Activated T-cell treated with anti-CD3 and anti-CD28 coated beads for 4 hours (primary cell): ENCODE measurements at regions not wholly inside any gene's neighbourhood (a gene's known extent, or its start where the extent isn't known, plus 50 kb on each side); places are given as distances from the start of the nearest gene placed in this dataset.

Source experiments
- DNase-seq: peaks from one replicate; pipeline ENCODE4 v3.0.0-alpha.2; 2020

- DNase-seq: no peak
Observed at GRCh38 chr2:9758741-9759140, 84.5 kb upstream of the TAF1B start.

DNA sequence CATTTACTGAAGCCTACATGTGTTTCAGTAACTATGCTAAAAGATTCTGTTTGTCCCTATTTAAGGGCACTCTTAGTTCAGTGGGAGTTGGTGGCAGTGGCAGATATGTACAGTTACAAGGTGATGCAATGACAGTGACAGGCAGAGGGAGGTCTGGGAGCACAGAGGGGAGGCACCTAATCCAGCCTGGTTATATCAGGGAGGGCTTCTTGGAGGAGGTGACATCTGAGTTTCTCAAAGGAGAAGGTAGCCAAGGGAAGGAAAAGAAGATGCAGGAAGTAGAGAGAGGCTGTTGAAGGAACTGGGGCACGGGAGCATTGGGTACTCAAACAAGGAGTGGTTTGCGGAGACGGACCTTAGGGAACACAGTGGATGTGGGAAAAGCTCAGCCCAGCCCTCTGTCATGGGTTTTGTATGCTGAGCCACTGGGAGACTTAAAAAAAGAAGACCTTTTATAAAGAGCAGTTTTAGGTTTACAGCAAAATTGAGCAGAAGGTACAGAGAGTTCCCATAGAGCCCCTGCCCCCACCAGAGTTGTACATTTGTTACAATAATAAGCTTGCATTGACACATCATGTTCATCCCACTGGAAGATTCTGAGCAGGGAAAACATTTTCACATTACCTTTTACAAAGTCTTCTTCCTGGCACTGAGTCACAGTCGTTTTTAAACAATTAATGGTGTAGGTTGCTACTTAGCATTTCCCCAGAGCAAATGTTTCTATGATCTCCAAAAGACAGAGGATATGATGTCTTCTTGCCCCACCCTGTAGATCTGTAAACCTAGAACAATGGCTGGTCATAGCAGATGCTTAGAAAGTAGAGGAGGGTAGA, 83.0 kb upstream of the TAF1B start:
- DNase-seq: no peak

DNA sequence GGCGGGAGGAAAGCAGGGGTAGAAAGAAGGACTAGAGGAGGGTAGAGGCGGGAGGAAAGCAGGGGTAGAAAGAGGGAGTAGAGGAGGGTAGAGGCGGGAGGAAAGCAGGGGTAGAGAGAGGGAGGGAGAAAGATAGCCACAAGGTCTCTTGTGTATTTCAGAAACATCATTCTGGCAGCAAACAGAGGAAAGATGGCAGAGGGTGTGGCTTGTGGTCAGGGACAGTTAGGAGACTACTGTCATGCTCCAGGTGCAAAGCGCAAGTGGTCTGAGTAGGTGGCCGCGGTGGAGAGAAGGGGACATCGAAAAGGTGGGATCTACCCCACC, 82.4 kb upstream of the TAF1B start:
- no peak for DNase-seq

DNA sequence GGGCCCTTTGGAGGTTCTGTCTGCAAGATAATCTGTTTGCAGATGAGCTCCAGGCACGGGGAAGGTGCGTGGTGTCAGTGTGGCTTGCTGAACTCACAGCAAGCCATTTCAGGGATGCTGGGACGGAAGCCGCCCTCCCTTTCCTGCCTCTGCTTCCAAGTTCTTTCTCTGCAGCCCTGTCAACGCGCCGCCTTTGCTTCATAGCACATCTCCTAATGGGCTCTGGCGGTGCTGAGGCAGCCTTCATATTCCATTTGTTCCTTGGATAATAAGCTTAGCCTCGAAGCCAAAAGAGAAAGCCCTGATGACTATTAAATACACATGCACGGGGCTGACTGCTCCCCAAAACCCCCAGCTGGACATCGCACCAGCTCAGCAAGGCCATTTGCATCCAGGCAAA, 81.7 kb upstream of the TAF1B start:
- no peak for DNase-seq

DNA sequence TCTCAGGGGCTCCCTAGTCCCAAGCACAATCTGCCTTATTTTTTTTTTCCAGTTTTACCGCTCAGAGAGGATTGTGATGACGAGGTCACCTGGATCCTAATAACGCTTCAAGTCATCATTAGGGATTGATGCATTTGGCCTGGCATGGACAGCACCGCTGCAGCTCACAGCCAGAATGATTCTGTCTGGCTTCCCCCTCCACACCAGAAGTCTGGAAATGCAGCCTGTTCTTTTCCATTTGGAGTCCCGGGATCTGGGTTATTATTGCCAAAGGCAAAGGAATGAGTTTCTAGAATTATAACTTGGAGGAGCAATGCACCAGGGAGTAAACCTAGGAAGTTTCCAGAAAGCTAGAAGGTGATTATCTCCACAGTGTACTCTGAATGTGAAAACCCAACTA, 81.1 kb upstream of the TAF1B start:
- no peak for DNase-seq

DNA sequence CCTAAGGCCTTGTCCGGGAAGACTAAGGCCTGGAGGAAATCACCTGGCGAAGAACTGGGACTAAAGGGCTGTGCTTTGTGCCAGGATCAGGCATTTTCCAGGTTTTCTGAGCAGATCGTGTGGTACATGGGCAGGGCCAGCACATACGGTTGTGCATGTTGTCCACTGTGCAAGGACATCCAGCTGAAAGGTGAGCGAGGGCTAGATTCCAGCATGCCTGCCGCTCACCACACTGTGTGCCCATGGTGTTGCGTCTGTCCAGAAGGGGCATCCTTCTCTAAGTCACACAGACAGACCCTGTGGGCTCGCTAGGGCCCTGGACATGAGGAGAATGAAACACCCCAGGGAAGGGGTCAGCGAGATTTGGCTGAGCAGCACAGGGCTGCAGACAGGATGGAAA, 80.3 kb upstream of the TAF1B start:
- no peak for DNase-seq

DNA sequence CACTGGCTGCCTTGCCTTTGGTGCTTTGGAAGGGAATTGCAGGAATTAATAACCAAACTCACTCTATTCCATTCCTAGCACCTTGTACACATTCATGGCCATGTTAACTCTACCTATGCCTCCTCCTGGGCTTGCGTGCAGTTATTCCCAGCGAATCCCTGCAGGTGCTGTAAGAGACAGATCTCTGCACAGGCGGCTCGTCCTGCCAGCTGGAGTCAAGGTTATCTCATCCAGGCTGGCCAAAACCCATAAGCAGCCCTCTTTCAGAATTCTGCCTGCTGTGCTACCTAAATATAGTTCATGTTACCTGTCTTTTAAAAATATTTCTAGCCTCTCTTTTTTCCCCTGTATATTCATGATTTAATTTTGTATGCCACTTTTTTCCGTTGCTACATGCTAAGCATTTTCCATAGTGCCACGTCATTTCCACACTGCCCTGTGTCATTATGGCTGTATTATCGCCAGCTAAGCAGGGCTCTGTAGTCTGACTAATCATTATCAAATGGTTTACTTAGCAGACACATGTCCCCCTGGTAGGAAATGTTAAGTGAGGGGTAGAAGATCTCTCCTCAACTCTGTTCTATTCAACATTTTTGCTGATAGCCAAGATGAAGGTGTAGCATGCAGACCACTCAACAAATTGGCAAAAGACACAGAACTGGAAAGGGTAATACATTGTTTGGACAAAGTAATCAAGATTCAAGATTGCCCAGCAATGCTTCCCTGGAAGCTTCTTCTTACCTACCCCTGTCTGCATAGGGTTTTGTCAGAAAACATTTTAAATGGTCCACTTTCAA, 79.7 kb upstream of the TAF1B start:
- DNase-seq: no peak

DNA sequence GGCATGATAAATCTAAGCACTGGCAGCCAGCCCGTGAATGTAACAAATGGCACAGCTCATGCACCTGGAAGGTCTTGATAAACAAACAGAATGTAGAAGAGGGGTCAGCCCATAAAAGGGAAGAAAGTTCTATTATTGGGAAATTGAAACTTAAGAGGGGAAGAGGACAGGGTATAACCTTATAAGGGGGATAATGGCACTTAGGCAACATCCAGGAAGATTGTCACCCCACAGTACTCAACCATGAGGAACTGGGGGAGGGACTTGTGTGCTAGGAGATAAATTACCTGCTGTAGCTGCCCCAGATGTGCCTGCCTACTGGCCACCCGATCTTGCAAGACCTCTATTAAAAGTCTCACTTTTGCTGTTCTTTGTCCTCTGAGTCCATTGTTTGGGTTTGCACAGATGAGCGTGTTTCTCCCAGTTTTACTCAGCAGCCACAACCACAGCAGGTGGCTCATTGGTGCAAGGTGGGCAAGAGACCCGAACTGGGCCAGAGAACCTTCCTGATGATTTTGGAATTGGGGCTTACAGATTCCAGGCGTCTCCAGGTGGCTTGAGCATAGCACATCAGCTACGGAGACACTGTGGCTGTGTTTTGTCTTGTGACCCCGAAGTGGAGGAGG, 79.0 kb upstream of the TAF1B start:
- DNase-seq: no peak

- no peak for DNase-seq
Observed at GRCh38 chr2:9765611-9766531, 77.4 kb upstream of the TAF1B start.

- DNase-seq: no peak
Observed at GRCh38 chr2:9767656-9768281, 75.5 kb upstream of the TAF1B start.

DNA sequence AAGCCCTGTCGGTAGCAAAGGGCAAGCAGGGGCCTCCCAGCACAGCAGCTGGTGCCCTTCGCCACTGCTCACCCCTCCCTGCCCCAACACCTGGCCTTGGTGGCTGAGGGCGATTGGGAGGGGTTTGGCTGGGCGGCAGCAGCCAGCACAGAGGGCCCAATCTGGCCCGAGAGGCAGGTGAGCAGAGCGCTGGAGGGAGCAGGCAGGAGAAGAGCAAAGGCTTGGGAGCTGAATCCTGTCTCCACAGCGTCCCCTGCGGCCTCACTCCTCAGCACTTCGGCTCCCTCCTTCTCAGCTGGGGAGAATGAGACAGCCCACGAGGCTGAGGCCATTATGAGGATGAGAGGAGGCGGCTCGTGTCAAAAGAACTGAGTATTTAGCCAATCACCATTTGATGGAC, 74.9 kb upstream of the TAF1B start:
- DNase-seq: no peak

DNA sequence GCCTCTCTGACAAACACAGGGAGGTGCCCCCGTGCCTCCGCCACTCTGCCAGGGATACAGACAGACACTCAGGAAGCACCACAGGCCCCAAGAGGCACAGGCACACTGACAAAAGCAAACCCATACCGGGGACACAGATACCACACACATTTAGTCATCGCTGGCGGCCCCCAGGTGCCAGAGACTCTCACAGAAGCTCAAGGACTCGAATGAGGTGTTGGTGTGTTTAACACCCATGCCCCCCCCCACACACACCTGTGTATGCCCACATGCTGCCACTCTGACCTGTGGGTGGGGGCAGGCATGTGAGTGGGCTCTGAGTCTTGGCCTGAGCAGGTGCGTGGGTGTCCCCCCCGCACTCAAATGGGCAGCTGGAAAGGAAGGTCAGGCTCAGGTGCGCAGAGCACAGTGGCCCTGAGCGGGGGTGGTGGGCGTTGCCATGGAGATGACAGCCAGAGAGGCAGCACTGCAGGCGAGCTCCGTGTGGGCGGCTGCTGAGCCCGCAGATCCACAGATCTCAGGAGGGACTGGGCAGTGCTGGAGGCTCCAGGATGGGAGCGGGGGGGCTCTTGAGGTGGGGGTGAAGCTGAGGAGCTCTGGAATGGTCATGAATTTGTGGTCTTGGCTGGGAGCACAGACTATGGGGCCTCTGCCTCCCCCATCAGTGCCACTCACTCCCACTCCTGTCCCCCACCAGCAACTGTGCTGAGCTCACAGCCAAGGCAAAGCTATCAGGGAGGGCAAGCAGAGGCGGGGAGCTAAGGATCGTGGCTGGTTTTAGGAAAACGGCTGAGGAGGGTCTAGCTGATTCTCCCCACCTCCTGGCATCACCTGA, 73.9 kb upstream of the TAF1B start:
- no peak for DNase-seq

DNA sequence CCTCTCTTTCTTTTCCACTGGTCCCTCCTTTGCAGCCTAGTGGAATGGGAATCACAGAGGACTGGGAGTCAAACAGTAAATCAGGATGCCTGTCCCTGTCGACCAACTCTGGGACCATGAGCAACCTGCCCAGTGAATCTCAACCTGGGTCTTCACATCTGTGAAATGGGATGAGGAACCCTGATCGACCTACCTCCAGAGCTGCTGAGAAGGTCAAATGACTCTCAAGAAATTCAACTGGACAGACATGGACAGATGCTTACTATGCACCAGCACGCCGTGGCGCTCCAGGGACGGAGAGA, 73.3 kb upstream of the TAF1B start:
- DNase-seq: no peak

- peak; percentile 40 for DNase-seq
Observed at GRCh38 chr2:9770308-9771100, 72.8 kb upstream of the TAF1B start.

GRCh38 chr2:9771101-9771449, 72.2 kb upstream of the TAF1B start:
- no peak for DNase-seq

GRCh38 chr2:9771481-9772017, 71.7 kb upstream of the TAF1B start:
- no peak for DNase-seq

DNA sequence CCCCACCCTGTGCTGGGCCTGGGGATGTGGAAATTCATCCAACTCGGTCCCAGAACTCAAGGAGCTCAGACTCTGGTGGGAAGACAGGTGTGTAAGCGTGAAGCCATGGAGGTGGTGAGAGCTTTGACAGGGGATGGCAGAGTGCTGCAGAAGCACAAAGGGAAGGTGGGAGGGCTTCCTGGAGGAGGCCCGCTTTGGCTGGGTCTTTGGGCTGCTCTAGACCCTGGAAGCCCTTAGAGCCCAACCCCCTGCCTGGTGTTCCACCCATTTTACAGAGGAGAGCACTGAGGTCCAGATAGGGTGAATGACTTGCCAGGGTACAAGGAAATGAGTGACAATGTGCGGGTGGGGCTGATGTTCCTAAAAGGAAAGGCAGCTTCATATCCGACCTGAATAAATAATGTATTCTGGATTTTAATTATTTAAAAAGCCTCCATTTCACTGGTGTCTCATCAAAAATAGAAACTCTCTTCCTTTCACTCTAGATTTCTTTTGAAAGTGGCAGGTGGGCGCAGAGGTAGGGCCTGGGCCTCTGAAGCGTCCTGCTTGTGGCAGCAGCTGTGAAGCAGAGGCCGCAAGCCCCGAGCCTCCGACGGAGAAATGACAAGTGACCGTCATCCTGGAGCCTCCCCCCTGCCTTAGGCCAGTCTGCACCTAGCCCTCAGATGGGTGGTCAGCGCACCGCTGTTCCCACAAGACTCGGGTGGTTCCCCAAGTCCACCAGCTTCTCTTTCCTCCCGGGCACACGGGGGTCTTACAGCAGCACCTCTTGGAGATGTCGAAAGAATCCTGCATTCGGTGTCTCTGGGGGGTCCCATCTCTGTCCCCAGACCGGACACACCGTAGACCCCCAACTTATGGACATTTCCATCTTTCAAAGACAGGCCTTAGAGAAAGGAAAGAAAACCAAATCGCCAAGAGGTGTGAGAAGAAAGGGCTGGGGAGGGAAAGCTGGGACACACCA, 71.0 kb upstream of the TAF1B start:
- no peak for DNase-seq

GRCh38 chr2:9772999-9773902, 70.0 kb upstream of the TAF1B start:
- DNase-seq: no peak
